ENCODE measurements at regions not wholly inside any gene's neighbourhood (a gene's known extent, or its start where the extent isn't known, plus 50 kb on each side); places are given as distances from the start of the nearest gene placed in this dataset.
"Not testable (repeated sequence)": the region's sequence is repeated elsewhere in the genome, so short reads cannot be mapped to it uniquely, and the experiment has no call there.

DNA sequence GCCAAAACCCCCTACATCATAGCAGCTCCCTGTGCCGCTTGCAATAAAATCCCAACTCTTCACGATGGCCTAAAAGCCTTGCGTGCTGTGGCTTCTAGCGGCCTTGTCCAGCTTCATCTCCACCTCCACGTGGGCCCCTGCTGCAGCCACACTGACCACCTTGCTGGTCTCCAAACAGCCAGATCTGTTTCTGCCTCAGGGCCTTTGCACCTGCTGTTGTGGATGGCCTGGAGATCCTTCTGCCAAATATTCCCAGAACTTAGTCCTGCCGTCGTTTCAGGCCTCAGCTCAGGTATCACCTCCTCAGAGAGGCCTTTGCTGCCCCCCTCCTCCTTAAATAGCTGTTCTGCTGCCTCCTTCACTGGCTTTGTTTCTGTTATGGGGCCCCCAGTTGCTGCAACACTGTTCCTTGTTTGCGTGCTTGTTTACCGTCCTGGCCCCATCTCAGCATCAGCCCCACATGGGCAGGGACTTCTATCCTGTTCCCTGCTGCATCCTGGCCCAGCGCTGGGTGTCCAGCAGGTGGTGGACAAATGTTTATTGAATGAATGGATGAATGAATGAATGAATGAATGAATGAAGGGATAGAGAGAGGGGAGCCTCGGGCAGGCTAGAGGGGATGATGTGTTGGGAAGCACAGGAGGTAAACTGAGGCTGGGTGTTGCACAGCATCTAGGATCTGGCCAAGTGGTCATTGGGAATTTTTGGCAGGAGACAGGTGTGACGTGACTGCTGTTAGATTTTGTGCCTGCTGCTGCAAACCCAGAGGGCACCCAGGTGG, 171.0 kb upstream of the GSE1 start:
- ATAC-seq: no peak
- DNase-seq: no peak
- intact Hi-C loops (cut with micrococcal nuclease): no loop called here

DNA sequence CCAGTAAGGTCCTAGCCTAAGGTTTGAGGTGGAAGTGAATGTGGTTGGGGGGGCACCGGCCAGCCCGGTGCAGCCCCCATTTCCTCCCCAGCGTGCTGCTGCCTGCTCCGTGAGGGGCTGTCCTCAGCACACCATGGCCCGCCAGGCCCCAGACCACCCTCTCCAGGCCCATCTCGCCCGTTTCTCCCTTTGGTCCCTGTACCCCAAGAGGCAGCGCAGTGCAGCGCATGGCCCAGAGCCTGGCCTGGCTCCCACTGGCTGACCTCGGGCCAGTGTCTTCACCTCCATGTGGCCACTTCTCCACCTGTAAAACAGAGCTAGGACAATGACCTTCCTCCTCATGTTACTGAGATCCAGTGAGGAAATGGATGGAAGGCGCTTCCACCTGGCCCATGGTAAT, 170.0 kb upstream of the GSE1 start:
- ATAC-seq: no peak
- no peak for DNase-seq

DNA sequence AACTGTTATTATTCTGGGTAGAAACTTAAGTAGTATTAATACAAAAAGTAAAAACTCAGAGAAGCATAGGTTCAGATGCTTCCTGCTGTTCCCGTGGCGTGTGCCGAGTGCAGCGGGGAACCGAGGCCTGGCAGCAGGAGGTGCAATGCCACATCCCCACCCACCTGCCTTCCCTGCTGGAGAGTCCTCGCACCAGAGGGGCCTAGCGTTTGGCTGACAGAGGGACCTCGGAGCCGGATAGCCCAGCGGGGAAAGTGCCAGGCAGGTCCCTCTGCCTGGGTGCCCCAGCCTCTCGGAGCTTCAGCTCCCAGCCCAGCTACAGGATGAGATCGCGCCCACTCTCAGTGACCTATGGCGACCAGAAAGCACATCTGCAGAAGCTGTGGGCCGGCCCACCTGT, 169.6 kb upstream of the GSE1 start:
- DNase-seq: no peak
- no peak for ATAC-seq
- intact Hi-C loops (cut with micrococcal nuclease): no loop called here

More for the DNA sequence above, 170.0 kb upstream of the GSE1 start:
- intact Hi-C loops (cut with micrococcal nuclease): no loop called here

DNA sequence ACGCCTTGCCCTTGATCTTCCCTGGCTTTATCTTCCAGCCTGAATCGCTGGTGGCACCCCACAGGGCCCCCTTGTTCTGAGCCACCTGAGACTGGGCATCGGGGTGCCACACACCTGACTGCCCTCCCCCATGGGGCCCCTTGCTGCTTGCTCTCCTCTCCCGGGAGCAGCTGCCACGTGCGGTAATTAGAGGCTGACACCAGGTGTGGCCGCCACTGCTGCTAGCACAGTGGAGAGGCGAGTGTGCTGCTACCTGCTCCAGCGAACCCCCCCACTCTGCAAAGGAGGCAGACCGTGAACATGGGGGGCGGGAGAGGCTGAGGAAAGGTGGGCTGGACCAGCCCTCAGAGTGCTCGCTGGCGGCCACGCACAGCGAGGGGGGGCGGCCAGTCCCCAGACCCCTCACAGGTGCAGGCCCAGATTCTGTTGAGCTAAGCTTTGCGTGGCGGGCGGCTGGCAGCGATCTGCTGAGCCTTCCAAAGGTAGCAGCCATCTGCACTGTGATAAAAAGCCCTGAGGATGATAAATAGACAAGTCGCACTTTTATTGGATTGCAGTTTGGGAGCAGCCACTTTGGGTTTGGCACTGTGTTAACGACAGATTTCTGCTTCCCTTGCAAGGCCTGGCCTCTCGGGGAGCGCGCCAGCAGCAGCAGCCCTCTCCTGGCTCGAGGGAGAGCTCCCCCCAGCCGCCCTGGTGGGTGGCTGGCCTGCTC, 167.9 kb upstream of the GSE1 start:
- intact Hi-C loops (cut with micrococcal nuclease): no loop called here
- no peak for ATAC-seq
- no peak for DNase-seq

- DNase-seq (no peak), ATAC-seq (no peak)
- intact Hi-C loops (cut with micrococcal nuclease): no loop called here
Measured at GRCh38 chr16:85445779-85446222, 167.3 kb upstream of the GSE1 start.

- DNase-seq (no peak), ATAC-seq (peak; percentile 70)
- intact Hi-C loops (cut with micrococcal nuclease): no loop called here
Measured at GRCh38 chr16:85446951-85447692, 166.0 kb upstream of the GSE1 start.

DNA sequence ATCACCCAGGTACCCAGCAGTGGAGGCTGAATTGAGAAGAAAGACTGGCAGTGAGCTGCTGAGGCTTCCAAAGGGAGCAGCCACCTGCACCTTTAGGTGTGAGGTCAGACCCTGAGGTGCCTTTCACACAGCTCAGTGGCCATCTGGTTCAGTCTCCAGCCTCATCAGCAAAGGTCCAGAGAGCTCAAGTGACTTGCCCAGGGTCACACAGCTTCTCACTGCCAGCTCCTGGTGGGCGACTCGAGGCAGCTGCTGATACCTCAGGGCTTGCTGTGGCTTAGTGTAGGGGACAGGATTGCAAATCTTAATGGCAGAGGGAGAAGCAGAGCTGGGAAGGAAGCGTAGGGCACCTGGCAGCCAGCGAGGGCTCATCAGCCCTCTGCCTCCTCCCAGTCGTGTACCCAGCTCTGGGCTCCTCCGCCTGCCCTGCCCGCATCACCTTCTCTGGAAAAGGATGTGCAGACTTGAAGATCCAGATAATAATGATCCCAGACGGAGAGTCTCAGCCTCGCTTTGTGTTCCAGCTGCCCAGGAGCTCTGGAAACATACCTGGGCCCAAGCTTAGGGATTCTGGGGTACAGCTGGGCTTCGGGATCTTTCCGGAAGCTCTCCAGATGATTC, 165.3 kb upstream of the GSE1 start:
- intact Hi-C loops (cut with micrococcal nuclease): no loop called here
- no peak for ATAC-seq
- no peak for DNase-seq

- DNase-seq: no peak
- no peak for ATAC-seq
- intact Hi-C loops (cut with micrococcal nuclease): no loop called here
Measured at GRCh38 chr16:85448557-85449190, 164.4 kb upstream of the GSE1 start.

DNA sequence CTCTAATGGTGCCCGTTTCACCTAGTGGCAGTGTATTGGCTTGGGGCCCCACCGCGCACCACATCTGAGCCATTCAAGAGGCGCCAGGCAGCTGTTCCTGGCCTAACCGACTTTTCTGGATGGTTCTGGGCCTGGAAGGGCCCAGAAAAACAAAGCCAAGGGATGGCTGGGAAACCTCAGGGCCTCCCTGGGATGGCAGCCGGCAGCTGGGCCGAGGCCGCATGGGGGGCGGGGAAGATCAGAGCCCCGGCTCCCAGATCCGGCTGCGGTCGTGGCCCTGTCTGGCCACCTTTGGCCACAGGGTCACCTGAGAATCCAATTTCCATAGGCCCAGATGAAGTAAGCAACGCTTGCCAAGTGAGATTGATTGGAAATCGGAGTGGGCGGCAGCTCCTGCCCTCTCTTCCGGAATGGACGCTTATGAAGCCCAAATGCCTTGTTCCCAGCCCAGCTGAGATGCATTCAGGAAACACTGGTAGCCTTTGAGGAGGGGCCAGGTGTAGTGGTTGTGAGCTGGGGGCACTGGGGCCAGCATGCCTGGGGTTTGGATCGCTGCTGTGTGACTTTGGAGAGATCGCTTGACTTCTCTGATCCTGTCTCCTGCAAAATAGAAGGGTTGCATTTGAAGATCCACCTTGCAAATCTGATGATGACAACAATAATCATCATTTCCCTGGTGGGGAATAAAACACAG, 163.8 kb upstream of the GSE1 start:
- intact Hi-C loops (cut with micrococcal nuclease): no loop called here
- ATAC-seq (no peak), DNase-seq (no peak)

GRCh38 chr16:85449885-85450245, 163.3 kb upstream of the GSE1 start:
- intact Hi-C loops (cut with micrococcal nuclease): no loop called here
- ATAC-seq (no peak), DNase-seq (no peak)

GRCh38 chr16:85451142-85451541, 162.0 kb upstream of the GSE1 start:
- ATAC-seq; DNase-seq; intact Hi-C loops (cut with micrococcal nuclease): not testable (repeated sequence)

DNA sequence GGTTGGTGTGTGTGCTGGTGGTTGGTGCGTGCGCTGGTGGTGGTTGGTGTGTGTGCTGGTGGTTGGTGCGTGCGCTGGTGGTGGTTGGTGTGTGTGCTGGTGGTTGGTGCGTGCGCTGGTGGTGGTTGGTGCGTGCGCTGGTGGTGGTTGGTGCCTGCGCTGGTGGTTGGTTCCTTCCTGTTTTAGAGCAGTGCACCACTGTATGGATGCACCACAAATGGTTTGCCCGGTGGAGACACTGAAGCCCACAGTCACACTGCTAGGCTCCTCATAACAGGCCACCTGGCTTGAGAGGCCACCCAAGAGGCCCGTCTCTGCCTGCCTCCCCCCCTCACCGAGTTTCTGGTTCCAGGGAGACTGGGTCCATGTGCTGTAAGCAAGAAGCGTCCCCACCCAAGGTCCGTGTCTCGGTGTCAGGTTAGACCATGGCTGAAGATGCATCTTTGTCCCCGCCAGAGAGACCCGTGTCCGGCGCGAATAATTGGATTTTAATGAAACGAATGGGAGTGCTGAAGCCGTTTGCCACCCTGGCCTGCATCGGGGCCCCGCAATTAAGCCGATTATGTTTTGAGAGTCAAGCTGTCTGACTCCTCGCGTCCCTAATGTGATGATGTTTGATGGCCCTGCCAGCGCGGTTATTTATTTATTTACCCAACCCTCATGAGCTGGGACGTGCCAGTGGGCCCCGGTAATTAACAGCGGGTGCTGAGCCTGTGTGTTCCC, 161.3 kb upstream of the GSE1 start:
- DNase-seq (no peak), ATAC-seq (no peak)
- intact Hi-C loops (cut with micrococcal nuclease): no loop called here

- intact Hi-C loops (cut with micrococcal nuclease): no loop called here
- ATAC-seq (no peak), DNase-seq (no peak)
Measured at GRCh38 chr16:85452364-85453193, 160.5 kb upstream of the GSE1 start.

DNA sequence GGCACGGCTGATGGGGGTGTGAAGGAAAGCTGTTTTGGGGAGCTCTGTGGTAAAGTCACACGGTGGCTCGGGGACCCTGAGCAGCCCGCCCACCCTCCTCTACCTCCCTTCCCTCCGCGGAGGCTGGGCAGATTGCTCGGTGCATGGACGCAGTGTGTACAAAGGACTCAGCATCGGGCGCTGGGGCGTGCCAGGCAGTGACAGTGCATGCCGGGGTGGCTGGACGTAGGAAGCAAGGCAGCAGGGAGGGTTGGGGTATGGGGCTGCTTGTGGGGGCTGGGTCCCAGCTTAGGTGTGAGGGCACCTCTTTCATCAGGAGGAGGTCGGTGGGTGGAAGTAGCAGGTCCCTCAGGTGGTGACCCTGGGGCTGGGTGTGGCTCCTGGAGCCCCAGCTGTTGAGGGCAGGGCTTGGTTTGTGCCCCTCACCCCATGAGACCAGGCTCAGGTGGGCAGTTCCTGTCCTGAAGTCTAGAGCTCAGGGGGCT, 159.9 kb upstream of the GSE1 start:
- no peak for ATAC-seq
- intact Hi-C loops (cut with micrococcal nuclease): no loop called here

DNA sequence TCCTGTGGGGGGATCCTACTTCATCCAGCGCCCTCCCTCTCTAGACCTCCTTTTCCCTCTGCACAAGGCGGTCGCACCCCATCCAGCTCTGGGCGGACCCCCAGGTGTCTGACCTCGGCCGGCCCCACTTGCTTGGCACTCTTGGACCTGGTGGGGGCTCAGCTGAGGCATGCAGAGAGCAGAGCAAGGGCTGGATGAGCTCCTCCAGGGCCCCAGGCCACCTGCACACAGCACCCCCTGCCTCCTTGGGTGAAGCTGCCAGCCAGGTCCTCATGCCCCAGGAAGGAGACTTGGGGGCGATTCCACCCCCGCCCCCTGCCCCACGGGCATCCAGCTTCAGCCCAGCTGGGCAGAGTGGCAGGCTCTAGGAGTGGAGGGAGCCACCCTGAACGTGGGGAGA, 159.4 kb upstream of the GSE1 start:
- intact Hi-C loops (cut with micrococcal nuclease): no loop called here
- DNase-seq (no peak), ATAC-seq (no peak)

More for the DNA sequence above, 159.9 kb upstream of the GSE1 start:
- DNase-seq: no peak

GRCh38 chr16:85454171-85454872, 158.8 kb upstream of the GSE1 start:
- intact Hi-C loops (cut with micrococcal nuclease): no loop called here
- ATAC-seq: no peak

More at GRCh38 chr16:85454171-85454872, 158.8 kb upstream of the GSE1 start:
- DNase-seq: no peak

All from left ventricle myocardium superior (tissue), 1 donor.